ENCODE measurements at regions not wholly inside any gene's neighbourhood (a gene's known extent, or its start where the extent isn't known, plus 50 kb on each side); places are given as distances from the start of the nearest gene placed in this dataset.
"Not testable (repeated sequence)": the region's sequence is repeated elsewhere in the genome, so short reads cannot be mapped to it uniquely, and the experiment has no call there.

DNA sequence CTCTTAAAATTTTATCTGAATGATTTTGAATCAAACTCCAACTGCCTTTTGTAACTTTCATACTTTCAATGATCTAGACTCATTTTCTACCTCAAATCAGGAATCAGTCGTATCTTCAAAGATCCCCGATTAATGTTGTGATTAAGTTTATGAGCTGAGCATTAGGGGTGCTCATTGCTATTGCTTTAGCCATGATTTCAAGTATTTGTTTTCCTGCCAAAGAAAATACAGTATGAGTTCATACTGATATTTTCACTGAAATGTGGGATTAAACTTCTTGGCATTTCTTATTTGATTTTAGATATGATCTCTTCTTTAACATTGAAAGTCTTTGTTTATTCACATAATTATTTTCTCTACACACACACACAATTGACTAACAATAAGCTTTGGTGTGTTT is 785.6 kb downstream of the NTRK3 start:
- TF ChIP-seq CTCF (IDR thresholded peaks at IDR 0.05; ENCODE audit: unreplicated experiment) = no peak
- CTCF ChIA-PET = no interaction called here
- no TSS peak for BruUV-seq (replicated peaks)
- Mint-ChIP-seq H3K27me3 (ENCODE audit: unreplicated experiment) (no peaks in the 10 kb centered on the region), H3K27ac (ENCODE audit: unreplicated experiment) (no peak overlapping the region), H3K9me3 (ENCODE audit: low read depth, unreplicated experiment) (peaks cover 2% of the 10 kb centered on the region), H3K4me3 (ENCODE audit: low read depth, unreplicated experiment) (no peak overlapping the region), H3K36me3 (ENCODE audit: insufficient read depth, unreplicated experiment) (no peaks in the 10 kb centered on the region), H3K4me1 (ENCODE audit: low read depth, unreplicated experiment) (no peaks in the 10 kb centered on the region)
- DNase-seq = no peak
- intact Hi-C loops (cut with micrococcal nuclease; ENCODE audit: unreplicated experiment) = no loop called here

DNA sequence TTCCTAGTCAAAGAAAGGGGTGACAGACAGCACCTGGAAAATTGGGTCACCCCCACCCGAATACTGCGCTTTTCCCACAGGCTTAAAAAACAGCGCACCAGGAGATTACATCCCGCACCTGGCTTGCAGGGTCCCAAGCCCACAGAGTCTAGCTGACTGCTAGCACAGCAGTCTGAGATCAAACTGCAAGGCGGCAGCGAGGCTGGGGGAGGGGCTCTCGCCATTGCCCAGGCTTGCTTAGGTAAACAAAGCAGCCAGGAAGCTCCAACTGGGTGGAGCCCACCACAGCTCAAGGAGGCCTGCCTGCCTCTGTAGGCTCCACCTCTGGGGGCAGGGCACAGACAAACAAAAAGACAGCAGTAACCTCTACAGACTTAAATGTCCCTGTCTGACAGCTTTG is 792.6 kb downstream of the NTRK3 start:
- H3K27me3 Mint-ChIP-seq (ENCODE audit: unreplicated experiment); H3K4me3 Mint-ChIP-seq (ENCODE audit: low read depth, unreplicated experiment); H3K27ac Mint-ChIP-seq (ENCODE audit: unreplicated experiment); BruUV-seq (replicated peaks); intact Hi-C loops (cut with micrococcal nuclease; ENCODE audit: unreplicated experiment); H3K4me1 Mint-ChIP-seq (ENCODE audit: low read depth, unreplicated experiment); DNase-seq; CTCF ChIA-PET; H3K36me3 Mint-ChIP-seq (ENCODE audit: insufficient read depth, unreplicated experiment): not testable (repeated sequence)
- peaks cover 12% of the 10 kb centered on the region for H3K9me3 Mint-ChIP-seq (ENCODE audit: low read depth, unreplicated experiment)

- no peak overlapping the region for H3K4me3 Mint-ChIP-seq (ENCODE audit: low read depth, unreplicated experiment)
- CTCF ChIA-PET = no interaction called here
- DNase-seq = no peak
- no peaks in the 10 kb centered on the region for H3K27me3 Mint-ChIP-seq (ENCODE audit: unreplicated experiment)
- no peaks in the 10 kb centered on the region for H3K36me3 Mint-ChIP-seq (ENCODE audit: insufficient read depth, unreplicated experiment)
- no peak for TF ChIP-seq CTCF (IDR thresholded peaks at IDR 0.05; ENCODE audit: unreplicated experiment)
- H3K9me3 Mint-ChIP-seq (ENCODE audit: low read depth, unreplicated experiment) = peaks cover 12% of the 10 kb centered on the region
- H3K27ac Mint-ChIP-seq (ENCODE audit: unreplicated experiment) = no peak overlapping the region
- H3K4me1 Mint-ChIP-seq (ENCODE audit: low read depth, unreplicated experiment) = no peaks in the 10 kb centered on the region
- BruUV-seq (replicated peaks) = no TSS peak
- intact Hi-C loops (cut with micrococcal nuclease; ENCODE audit: unreplicated experiment) = no loop called here
These were observed 794.9 kb downstream of the NTRK3 start for GRCh38 chr15:87461631-87462030.

GRCh38 chr15:87454860-87455259 is 801.7 kb downstream of the NTRK3 start:
- H3K9me3 Mint-ChIP-seq (ENCODE audit: low read depth, unreplicated experiment) = peaks cover 17% of the 10 kb centered on the region
- CTCF ChIA-PET = no interaction called here
- H3K36me3 Mint-ChIP-seq (ENCODE audit: insufficient read depth, unreplicated experiment) = no peaks in the 10 kb centered on the region
- no peaks in the 10 kb centered on the region for H3K27me3 Mint-ChIP-seq (ENCODE audit: unreplicated experiment)
- H3K27ac Mint-ChIP-seq (ENCODE audit: unreplicated experiment) = no peak overlapping the region
- H3K4me3 Mint-ChIP-seq (ENCODE audit: low read depth, unreplicated experiment) = no peak overlapping the region
- no TSS peak for BruUV-seq (replicated peaks)
- intact Hi-C loops (cut with micrococcal nuclease; ENCODE audit: unreplicated experiment) = no loop called here
- TF ChIP-seq CTCF (IDR thresholded peaks at IDR 0.05; ENCODE audit: unreplicated experiment) = no peak
- no peaks in the 10 kb centered on the region for H3K4me1 Mint-ChIP-seq (ENCODE audit: low read depth, unreplicated experiment)
- no peak for DNase-seq

- Mint-ChIP-seq H3K9me3 (ENCODE audit: low read depth, unreplicated experiment) (peaks cover 26% of the 10 kb centered on the region), H3K27ac (ENCODE audit: unreplicated experiment) (no peak overlapping the region), H3K27me3 (ENCODE audit: unreplicated experiment) (no peaks in the 10 kb centered on the region), H3K4me3 (ENCODE audit: low read depth, unreplicated experiment) (no peak overlapping the region), H3K4me1 (ENCODE audit: low read depth, unreplicated experiment) (no peaks in the 10 kb centered on the region), H3K36me3 (ENCODE audit: insufficient read depth, unreplicated experiment) (no peaks in the 10 kb centered on the region)
- no peak for TF ChIP-seq CTCF (IDR thresholded peaks at IDR 0.05; ENCODE audit: unreplicated experiment)
- no peak for DNase-seq
- BruUV-seq (replicated peaks) = no TSS peak
- intact Hi-C loops (cut with micrococcal nuclease; ENCODE audit: unreplicated experiment) = no loop called here
- CTCF ChIA-PET = no interaction called here
These were observed 806.2 kb downstream of the NTRK3 start for GRCh38 chr15:87450314-87450713.
